ENCODE measurements at regions not wholly inside any gene's neighbourhood (a gene's known extent, or its start where the extent isn't known, plus 50 kb on each side); places are given as distances from the start of the nearest gene placed in this dataset.

DNA sequence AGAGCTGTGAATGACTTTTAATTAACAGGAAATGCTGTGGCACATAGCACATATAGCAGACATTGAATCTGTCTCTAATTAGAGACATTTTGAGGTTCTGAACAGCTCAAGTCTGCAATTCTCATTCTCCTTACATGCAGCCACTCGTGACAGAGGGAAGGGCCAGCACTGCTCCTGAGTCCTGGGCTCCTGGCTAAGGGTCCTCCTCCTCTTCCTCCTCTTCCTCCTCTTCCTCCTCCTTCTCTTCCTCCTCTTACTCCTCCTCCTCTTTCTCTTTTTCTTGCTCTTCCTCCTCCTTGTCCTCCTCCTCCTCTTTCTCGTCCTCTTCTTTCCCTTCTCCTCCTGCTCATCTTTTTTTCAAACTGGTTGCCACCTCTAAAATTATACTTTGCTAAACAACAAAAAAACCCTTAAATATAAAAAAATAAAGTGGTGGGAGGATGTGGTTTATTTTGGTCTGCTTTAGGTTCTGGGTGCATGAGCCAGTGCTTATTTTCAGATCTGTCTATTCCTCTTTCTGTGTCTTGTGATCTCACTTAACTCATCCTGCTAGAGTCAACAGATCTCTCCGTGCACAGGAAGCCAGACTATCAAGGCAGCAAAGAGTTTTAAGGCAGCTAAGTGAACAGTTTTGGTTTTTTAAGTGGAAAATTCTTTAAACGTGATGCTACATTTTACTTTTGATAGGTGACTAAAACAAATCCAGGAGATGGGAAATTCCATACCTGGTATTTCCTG, 159.3 kb downstream of the CD83 start:
- no peak for TF ChIP-seq ZNF565 (CRISPR knock-in tag; conservative IDR thresholded peaks at IDR 0.05; ENCODE audit: low read depth)
- TF ChIP-seq RARB (CRISPR knock-in tag; IDR thresholded peaks at IDR 0.05), result no peak
- no peak for TF ChIP-seq GLIS3 (CRISPR knock-in tag; IDR thresholded peaks at IDR 0.05)
- no peak for TF ChIP-seq BACH2 (CRISPR knock-in tag; IDR thresholded peaks at IDR 0.05; ENCODE audit: borderline replicate concordance)
- no peak for TF ChIP-seq SNAI2 (CRISPR knock-in tag; IDR thresholded peaks at IDR 0.05)
- TF ChIP-seq CSDC2 (CRISPR knock-in tag; IDR thresholded peaks at IDR 0.05), result no peak
- no peak for ATAC-seq

DNA sequence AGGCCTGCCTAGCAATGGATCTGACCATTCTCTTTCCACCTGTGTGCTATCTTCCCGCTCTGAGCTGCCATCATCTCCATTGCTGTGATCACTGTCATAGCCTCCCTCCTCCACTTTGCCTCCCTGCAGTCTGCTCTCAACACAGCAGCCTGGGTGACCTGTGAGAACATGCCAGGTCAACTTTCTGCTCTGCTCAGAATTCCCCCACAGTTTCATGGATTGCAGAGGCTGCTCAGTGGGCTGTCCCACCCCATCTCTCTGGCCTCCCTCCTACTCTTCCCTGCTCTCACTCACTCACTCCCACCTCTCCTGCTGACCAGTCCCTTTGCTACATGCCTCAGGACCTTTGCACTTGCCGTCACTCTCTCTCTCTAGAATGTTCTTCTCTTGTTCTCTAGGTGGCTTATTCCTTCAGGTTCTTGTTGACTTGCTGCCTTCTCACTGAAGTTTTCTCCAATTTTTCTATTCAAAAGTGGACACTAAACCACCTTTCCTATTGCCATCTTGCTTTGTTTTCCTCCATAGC, 159.9 kb downstream of the CD83 start:
- ATAC-seq, result no peak

DNA sequence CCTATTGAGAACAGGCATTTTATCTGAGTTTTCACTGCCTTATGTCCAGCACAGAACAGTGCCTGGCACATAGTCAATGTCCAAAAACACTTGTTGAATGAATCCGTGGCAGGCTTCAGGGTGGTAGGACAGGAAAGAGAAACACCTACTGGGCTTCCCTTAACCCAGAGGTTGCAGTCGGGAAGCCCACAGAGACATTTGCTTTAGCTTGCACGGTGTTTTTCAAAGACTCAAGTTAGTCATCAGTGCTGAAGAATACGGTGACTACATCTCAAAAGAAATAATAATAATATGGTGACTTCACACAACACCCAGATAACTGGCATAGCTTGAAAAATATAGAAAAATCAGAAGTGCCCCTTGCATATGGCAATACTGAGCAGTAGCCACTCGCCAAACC, 160.4 kb downstream of the CD83 start:
- ATAC-seq, result no peak
- TF ChIP-seq ZC3H10 (CRISPR knock-in tag; IDR thresholded peaks at IDR 0.05), result no peak
- TF ChIP-seq BACH2 (CRISPR knock-in tag; IDR thresholded peaks at IDR 0.05; ENCODE audit: borderline replicate concordance), result no peak
- TF ChIP-seq ARNTL (CRISPR knock-in tag; IDR thresholded peaks at IDR 0.05; ENCODE audit: borderline replicate concordance, low read depth), result no peak
- no peak for TF ChIP-seq TCF4 (CRISPR knock-in tag; IDR thresholded peaks at IDR 0.05; ENCODE audit: borderline replicate concordance)
- TF ChIP-seq RARB (CRISPR knock-in tag; IDR thresholded peaks at IDR 0.05), result no peak
- no peak for TF ChIP-seq ESRRG (CRISPR knock-in tag; IDR thresholded peaks at IDR 0.05)
- TF ChIP-seq TOX (CRISPR knock-in tag; IDR thresholded peaks at IDR 0.05; ENCODE audit: borderline replicate concordance), result no peak

More for the DNA sequence above, 159.9 kb downstream of the CD83 start:
- TF ChIP-seq ZFP30 (CRISPR knock-in tag; IDR thresholded peaks at IDR 0.05) (no peak), ESRRG (CRISPR knock-in tag; IDR thresholded peaks at IDR 0.05) (no peak), ZNF70 (CRISPR knock-in tag; IDR thresholded peaks at IDR 0.05) (no peak), RARB (CRISPR knock-in tag; IDR thresholded peaks at IDR 0.05) (no peak), ZC3H10 (CRISPR knock-in tag; IDR thresholded peaks at IDR 0.05) (no peak)
- TF ChIP-seq, protein P1, sequence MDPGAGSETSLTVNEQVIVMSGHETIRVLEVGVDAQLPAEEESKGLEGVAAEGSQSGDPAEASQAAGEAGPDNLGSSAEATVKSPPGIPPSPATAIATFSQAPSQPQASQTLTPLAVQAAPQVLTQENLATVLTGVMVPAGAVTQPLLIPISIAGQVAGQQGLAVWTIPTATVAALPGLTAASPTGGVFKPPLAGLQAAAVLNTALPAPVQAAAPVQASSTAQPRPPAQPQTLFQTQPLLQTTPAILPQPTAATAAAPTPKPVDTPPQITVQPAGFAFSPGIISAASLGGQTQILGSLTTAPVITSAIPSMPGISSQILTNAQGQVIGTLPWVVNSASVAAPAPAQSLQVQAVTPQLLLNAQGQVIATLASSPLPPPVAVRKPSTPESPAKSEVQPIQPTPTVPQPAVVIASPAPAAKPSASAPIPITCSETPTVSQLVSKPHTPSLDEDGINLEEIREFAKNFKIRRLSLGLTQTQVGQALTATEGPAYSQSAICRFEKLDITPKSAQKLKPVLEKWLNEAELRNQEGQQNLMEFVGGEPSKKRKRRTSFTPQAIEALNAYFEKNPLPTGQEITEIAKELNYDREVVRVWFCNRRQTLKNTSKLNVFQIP (CRISPR knock-in tag; IDR thresholded peaks at IDR 0.05; ENCODE audit: borderline replicate concordance, low read depth), result no peak

DNA sequence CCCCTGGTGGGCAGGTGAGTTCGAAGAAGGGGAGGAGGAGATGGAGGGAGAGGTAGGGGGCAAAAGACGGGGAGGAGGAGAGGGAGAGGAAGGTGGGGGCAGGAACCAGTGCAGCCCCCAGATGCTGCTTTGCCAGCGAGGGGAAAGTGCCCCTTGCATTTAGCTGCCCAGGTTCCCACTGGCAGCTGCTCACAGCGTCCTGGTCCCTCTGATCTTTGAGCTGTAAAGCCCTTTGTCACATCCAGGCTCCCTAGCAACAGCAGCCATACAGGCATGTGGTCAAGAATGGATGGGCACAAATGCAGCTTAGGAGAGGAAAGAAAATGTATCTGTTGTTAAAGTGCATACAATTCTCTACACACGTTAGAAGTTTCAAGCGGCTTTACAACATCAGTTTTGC, 160.9 kb downstream of the CD83 start:
- no peak for TF ChIP-seq GLIS3 (CRISPR knock-in tag; IDR thresholded peaks at IDR 0.05)
- no peak for TF ChIP-seq BACH2 (CRISPR knock-in tag; IDR thresholded peaks at IDR 0.05; ENCODE audit: borderline replicate concordance)
- TF ChIP-seq ARNTL (CRISPR knock-in tag; IDR thresholded peaks at IDR 0.05; ENCODE audit: borderline replicate concordance, low read depth), result no peak
- TF ChIP-seq ISL1 (CRISPR knock-in tag; IDR thresholded peaks at IDR 0.05), result no peak
- TF ChIP-seq ZFP30 (CRISPR knock-in tag; IDR thresholded peaks at IDR 0.05), result no peak
- no peak for ATAC-seq

DNA sequence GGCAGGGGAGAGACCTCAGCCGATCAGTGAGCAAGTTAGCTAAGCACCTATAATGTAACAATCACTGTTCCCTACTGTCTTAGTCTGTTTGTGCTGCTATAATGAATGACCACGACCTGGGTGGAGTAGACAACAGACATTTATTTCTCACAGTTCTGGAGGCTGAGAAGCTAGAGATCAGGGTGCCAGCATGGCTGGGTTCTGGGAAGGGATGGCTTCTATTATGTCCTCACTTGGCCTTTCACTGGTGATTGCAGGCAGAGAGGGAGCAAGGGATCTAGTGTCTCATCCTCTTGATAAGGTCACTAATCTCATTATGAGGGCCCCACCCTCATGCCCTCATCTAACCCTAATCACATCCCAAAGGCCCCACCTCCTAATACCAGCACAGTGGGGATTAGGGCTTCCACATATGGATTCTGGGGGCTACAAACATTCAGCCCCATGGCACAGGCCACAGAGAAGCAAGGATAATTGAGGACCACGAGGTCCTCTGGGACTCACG, 162.5 kb downstream of the CD83 start:
- no peak for ATAC-seq
- no peak for TF ChIP-seq TOX (CRISPR knock-in tag; IDR thresholded peaks at IDR 0.05; ENCODE audit: borderline replicate concordance)

DNA sequence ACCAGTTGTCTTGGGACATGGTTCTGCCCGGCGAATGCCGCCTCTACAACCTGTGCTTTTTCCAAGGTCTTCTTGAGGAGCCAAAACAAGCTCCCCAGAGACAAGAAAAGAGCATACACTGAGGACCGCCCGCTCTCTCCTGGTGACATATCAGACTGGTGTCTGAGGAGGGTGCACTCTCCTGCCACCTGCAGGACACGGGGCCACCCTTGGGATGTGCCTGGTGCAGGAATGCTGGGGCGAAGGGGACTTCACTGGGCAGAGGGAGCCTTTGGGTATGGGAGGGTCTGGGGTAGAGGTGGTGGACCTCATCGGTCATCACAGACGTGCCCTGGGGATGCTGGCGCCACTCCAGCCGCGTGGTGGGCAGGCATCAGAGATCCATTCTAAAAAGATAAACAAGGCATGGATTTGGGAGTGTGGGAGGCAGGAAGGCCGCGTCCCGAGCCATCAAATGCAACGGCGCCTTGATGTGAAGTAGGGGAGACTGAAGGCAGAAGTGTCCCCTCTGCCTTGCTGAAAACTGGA, 163.3 kb downstream of the CD83 start:
- ATAC-seq, result no peak

More for the DNA sequence above, 163.3 kb downstream of the CD83 start:
- no peak for TF ChIP-seq ESRRG (CRISPR knock-in tag; IDR thresholded peaks at IDR 0.05)
- TF ChIP-seq RARB (CRISPR knock-in tag; IDR thresholded peaks at IDR 0.05), result no peak
- TF ChIP-seq TOX (CRISPR knock-in tag; IDR thresholded peaks at IDR 0.05; ENCODE audit: borderline replicate concordance), result no peak
- TF ChIP-seq ZC3H10 (CRISPR knock-in tag; IDR thresholded peaks at IDR 0.05), result no peak
- TF ChIP-seq ZNF565 (CRISPR knock-in tag; conservative IDR thresholded peaks at IDR 0.05; ENCODE audit: low read depth), result no peak
- TF ChIP-seq, protein P2, sequence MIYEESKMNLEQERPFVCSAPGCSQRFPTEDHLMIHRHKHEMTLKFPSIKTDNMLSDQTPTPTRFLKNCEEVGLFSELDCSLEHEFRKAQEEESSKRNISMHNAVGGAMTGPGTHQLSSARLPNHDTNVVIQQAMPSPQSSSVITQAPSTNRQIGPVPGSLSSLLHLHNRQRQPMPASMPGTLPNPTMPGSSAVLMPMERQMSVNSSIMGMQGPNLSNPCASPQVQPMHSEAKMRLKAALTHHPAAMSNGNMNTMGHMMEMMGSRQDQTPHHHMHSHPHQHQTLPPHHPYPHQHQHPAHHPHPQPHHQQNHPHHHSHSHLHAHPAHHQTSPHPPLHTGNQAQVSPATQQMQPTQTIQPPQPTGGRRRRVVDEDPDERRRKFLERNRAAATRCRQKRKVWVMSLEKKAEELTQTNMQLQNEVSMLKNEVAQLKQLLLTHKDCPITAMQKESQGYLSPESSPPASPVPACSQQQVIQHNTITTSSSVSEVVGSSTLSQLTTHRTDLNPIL (CRISPR knock-in tag; IDR thresholded peaks at IDR 0.05; ENCODE audit: low read depth), result no peak
- TF ChIP-seq, protein P3, sequence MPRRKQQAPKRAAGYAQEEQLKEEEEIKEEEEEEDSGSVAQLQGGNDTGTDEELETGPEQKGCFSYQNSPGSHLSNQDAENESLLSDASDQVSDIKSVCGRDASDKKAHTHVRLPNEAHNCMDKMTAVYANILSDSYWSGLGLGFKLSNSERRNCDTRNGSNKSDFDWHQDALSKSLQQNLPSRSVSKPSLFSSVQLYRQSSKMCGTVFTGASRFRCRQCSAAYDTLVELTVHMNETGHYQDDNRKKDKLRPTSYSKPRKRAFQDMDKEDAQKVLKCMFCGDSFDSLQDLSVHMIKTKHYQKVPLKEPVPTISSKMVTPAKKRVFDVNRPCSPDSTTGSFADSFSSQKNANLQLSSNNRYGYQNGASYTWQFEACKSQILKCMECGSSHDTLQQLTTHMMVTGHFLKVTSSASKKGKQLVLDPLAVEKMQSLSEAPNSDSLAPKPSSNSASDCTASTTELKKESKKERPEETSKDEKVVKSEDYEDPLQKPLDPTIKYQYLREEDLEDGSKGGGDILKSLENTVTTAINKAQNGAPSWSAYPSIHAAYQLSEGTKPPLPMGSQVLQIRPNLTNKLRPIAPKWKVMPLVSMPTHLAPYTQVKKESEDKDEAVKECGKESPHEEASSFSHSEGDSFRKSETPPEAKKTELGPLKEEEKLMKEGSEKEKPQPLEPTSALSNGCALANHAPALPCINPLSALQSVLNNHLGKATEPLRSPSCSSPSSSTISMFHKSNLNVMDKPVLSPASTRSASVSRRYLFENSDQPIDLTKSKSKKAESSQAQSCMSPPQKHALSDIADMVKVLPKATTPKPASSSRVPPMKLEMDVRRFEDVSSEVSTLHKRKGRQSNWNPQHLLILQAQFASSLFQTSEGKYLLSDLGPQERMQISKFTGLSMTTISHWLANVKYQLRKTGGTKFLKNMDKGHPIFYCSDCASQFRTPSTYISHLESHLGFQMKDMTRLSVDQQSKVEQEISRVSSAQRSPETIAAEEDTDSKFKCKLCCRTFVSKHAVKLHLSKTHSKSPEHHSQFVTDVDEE (CRISPR knock-in tag; IDR thresholded peaks at IDR 0.05), result no peak
